ENCODE measurements at regions not wholly inside any gene's neighbourhood (a gene's known extent, or its start where the extent isn't known, plus 50 kb on each side); places are given as distances from the start of the nearest gene placed in this dataset.
"Not testable (repeated sequence)": the region's sequence is repeated elsewhere in the genome, so short reads cannot be mapped to it uniquely, and the experiment has no call there.

DNA sequence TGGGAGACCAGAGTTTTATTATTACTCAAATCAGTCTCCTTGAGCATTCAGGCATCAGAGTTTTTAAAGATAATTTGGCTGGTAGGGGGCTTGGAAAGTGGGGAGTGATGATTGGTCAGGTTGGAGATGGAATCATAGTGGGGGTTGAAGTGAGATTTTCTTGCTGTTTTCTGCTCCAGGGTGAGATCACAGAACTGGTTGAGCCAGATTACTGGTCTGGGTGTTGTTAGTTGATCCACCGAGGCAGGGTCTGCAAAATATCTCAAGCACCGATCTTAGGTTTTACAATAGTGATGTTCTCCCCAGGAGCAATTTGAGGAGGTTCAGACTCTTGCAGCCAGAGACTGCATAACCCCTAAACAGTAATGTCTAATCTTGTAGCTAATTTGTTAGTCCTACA is 141.0 kb downstream of the OTOL1 start:
- Histone ChIP-seq H2AFZ (ENCODE audit: low read length) (no peak overlapping the region), H3K79me2 (ENCODE audit: insufficient read depth, low read length) (no peaks in the 10 kb centered on the region), H3K27ac (ENCODE audit: low read depth, low read length) (no peak overlapping the region), H4K20me1 (ENCODE audit: insufficient read depth, low read length) (no peaks in the 10 kb centered on the region), H3K4me1 (ENCODE audit: insufficient read depth, low read length) (no peaks in the 10 kb centered on the region), H3K4me2 (ENCODE audit: insufficient read depth, low read length) (no peak overlapping the region), H3K9me3 (ENCODE audit: low read depth, low read length) (peaks cover 2% of the 10 kb centered on the region), H3K27me3 (ENCODE audit: insufficient read depth, low read length) (no peaks in the 10 kb centered on the region), H3K36me3 (ENCODE audit: insufficient read depth, low read length) (no peaks in the 10 kb centered on the region), H3K4me3 (ENCODE audit: insufficient read depth, low read length) (no peak overlapping the region)
- no peak for TF ChIP-seq CTCF (IDR thresholded peaks at IDR 0.05; ENCODE audit: extremely low read depth, low read depth, low read length)
- DNase-seq (ENCODE audit: insufficient read length, low spot score, missing footprints), result no peak

DNA sequence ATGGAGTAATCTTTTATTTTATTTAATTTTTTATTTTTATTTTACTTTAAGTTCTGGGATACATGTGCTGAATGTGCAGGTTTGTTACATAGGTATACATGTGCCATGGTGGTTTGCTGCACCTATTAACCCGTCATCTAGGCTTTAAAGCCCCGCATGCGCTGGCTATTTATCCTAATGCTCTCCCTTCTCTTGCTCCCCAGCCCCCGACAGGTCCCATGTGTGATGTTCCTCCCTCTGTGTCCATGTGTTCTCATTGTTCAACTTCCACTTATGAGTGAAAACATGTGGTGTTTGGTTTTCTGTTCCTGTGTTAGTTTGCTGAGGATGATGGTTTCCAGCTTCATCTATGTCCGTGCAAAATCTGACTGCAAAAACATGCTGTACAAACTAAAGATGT is 142.5 kb downstream of the OTOL1 start:
- not testable (repeated sequence) for H4K20me1 ChIP-seq (ENCODE audit: insufficient read depth, low read length); H3K9me3 ChIP-seq (ENCODE audit: low read depth, low read length); H2AFZ ChIP-seq (ENCODE audit: low read length); H3K27ac ChIP-seq (ENCODE audit: low read depth, low read length); H3K79me2 ChIP-seq (ENCODE audit: insufficient read depth, low read length); H3K4me3 ChIP-seq (ENCODE audit: insufficient read depth, low read length); H3K36me3 ChIP-seq (ENCODE audit: insufficient read depth, low read length); H3K4me1 ChIP-seq (ENCODE audit: insufficient read depth, low read length); H3K27me3 ChIP-seq (ENCODE audit: insufficient read depth, low read length); DNase-seq (ENCODE audit: insufficient read length, low spot score, missing footprints); H3K4me2 ChIP-seq (ENCODE audit: insufficient read depth, low read length)

DNA sequence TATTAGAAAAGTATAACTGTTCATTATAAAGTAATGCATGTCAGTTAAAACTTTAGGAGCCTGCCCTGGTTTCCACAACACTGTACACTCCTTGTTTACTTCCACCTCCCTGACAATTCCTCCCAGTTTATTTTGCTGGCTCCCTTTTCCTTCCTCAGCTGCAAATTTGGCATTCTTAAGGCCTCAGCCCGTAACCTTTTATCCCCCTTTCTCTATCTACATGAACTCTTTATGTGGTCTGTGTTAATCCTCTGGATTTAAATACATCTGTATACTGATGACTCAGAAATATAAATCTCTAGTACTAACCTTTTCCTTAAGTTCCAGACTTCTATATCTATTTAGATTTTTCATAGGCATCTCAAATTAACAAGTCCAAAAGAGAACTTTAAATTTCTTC is 143.6 kb downstream of the OTOL1 start:
- H2AFZ ChIP-seq (ENCODE audit: low read length), result no peak overlapping the region
- no peaks in the 10 kb centered on the region for H3K79me2 ChIP-seq (ENCODE audit: insufficient read depth, low read length)
- no peak overlapping the region for H3K4me3 ChIP-seq (ENCODE audit: insufficient read depth, low read length)
- H4K20me1 ChIP-seq (ENCODE audit: insufficient read depth, low read length), result no peaks in the 10 kb centered on the region
- TF ChIP-seq CTCF (IDR thresholded peaks at IDR 0.05; ENCODE audit: extremely low read depth, low read depth, low read length), result no peak
- no peaks in the 10 kb centered on the region for H3K4me1 ChIP-seq (ENCODE audit: insufficient read depth, low read length)
- H3K9me3 ChIP-seq (ENCODE audit: low read depth, low read length), result peaks cover 5% of the 10 kb centered on the region
- H3K27me3 ChIP-seq (ENCODE audit: insufficient read depth, low read length), result no peaks in the 10 kb centered on the region
- H3K27ac ChIP-seq (ENCODE audit: low read depth, low read length), result no peak overlapping the region
- H3K4me2 ChIP-seq (ENCODE audit: insufficient read depth, low read length), result no peak overlapping the region
- no peak for DNase-seq (ENCODE audit: insufficient read length, low spot score, missing footprints)
- H3K36me3 ChIP-seq (ENCODE audit: insufficient read depth, low read length), result no peaks in the 10 kb centered on the region

- no peak for DNase-seq (ENCODE audit: insufficient read length, low spot score, missing footprints)
- Histone ChIP-seq H3K27me3 (ENCODE audit: insufficient read depth, low read length) (no peaks in the 10 kb centered on the region), H3K9me3 (ENCODE audit: low read depth, low read length) (peaks cover 5% of the 10 kb centered on the region), H3K4me1 (ENCODE audit: insufficient read depth, low read length) (no peaks in the 10 kb centered on the region), H2AFZ (ENCODE audit: low read length) (no peak overlapping the region), H3K36me3 (ENCODE audit: insufficient read depth, low read length) (no peaks in the 10 kb centered on the region), H4K20me1 (ENCODE audit: insufficient read depth, low read length) (no peaks in the 10 kb centered on the region), H3K4me2 (ENCODE audit: insufficient read depth, low read length) (no peak overlapping the region), H3K4me3 (ENCODE audit: insufficient read depth, low read length) (no peak overlapping the region), H3K27ac (ENCODE audit: low read depth, low read length) (no peak overlapping the region), H3K79me2 (ENCODE audit: insufficient read depth, low read length) (no peaks in the 10 kb centered on the region)
- TF ChIP-seq CTCF (IDR thresholded peaks at IDR 0.05; ENCODE audit: extremely low read depth, low read depth, low read length), result no peak
These were observed 144.7 kb downstream of the OTOL1 start for GRCh38 chr3:161641287-161641686.

All from osteoblast (primary cell).